GM12873 (cell line): ENCODE measurements at regions not wholly inside any gene's neighbourhood (a gene's known extent, or its start where the extent isn't known, plus 50 kb on each side); places are given as distances from the start of the nearest gene placed in this dataset.

Experiments
- TF ChIP-seq, protein P1 (sequence below): IDR thresholded peaks from 2 replicates; pipeline ENCODE4 v1.5.1; 2012; ENCODE audit warnings: low read depth, mild to moderate bottlenecking, moderate library complexity, low read length, control low read depth; ENCODE audit not compliant: insufficient read depth; ENCODE audit errors: missing control alignments

DNA sequence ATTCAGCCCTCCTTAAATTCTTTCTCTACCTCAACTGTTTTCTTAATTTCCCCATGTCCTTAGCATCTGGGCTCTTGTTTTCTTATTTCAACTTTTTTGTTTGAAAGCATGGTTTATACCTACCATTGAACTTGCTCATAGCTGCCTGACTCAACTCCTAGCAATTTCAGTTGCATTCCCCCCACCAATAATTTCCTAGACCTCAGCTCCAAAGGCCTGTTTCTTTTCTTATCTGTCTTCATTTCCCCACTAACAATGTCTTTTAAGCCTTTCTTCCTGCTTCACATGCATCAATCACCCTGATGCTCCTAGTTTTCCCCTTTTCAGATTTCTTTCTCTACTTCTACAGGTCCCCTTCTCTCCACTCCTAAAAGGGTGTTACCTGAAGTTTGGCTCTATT, 129.7 kb upstream of the PDE4D start:
- TF ChIP-seq, protein P1, sequence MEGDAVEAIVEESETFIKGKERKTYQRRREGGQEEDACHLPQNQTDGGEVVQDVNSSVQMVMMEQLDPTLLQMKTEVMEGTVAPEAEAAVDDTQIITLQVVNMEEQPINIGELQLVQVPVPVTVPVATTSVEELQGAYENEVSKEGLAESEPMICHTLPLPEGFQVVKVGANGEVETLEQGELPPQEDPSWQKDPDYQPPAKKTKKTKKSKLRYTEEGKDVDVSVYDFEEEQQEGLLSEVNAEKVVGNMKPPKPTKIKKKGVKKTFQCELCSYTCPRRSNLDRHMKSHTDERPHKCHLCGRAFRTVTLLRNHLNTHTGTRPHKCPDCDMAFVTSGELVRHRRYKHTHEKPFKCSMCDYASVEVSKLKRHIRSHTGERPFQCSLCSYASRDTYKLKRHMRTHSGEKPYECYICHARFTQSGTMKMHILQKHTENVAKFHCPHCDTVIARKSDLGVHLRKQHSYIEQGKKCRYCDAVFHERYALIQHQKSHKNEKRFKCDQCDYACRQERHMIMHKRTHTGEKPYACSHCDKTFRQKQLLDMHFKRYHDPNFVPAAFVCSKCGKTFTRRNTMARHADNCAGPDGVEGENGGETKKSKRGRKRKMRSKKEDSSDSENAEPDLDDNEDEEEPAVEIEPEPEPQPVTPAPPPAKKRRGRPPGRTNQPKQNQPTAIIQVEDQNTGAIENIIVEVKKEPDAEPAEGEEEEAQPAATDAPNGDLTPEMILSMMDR, result no peak

DNA sequence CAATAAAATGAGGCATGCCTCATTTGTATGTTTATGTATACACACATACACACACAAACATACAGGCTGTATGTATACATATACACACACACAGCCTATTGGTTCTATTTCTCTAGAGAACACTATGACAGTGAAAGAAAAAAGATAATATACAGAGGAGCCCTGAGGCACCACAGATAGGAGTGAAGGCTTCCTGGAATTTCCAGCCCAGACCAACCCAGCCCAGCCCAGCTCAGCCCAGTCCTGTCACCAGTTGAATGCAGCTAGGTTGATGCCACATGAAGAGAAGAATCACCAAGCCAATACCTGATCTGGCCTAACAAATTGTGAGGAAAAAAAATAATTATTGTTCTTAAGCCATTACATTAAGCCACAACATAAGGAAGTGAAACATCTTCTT, 126.9 kb upstream of the PDE4D start:
- TF ChIP-seq, protein P1, result no peak

DNA sequence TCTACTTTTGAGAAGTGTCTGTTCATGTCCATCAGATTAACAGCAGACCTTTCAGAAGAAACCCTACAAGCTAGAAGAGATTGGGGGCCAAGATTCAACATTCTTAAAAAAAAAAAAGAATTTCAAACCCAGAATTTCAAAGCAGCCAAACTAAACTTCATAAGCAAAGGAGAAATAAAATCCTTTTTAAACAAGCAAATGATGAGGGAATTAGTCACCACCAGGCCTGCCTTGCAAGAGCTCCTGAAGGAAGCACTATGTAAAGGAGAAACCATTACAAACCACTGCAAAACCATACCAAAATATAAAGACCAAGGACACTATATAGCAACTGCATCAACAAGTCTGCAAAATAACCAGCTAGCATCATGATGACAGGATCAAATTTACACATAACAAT, 124.6 kb upstream of the PDE4D start:
- TF ChIP-seq, protein P1, result no peak

DNA sequence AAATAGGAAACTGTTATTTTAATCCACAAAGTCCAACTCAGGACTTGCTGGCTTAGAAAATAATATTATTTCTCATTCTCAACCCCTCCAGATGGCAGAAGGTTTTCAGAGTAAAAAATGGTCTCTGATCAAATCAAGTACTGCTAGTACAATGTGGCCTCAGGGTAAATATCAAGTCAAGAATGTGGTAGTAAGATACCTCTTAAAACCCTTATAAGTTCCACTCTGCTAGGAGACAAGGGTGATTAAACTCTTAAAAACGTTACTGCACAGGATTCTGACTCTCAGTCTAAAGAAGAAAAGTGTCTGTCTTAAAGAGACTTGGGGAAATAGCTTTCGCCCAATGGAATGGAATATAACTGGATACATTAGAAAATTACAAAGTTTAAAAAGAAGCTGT, 120.8 kb upstream of the PDE4D start:
- TF ChIP-seq, protein P1, result no peak

DNA sequence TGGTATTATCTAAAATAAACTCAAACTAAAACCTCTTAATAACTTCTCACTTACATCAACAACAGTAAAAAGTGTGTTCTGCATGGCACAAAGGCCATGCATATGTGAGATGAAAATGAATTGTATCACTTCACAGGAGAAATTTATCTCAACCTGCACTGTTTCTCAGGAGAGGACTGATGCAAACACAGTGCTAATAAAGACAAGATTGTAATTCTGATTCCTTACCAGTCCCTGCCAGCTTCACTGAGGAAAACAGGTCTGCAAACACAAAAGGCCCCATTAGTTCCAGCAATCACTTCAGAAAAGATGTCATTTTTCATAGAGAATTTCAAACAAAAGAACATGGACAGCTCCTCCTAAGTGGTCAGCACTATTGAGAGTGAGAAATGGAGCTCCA, 117.3 kb upstream of the PDE4D start:
- TF ChIP-seq, protein P1, result no peak

DNA sequence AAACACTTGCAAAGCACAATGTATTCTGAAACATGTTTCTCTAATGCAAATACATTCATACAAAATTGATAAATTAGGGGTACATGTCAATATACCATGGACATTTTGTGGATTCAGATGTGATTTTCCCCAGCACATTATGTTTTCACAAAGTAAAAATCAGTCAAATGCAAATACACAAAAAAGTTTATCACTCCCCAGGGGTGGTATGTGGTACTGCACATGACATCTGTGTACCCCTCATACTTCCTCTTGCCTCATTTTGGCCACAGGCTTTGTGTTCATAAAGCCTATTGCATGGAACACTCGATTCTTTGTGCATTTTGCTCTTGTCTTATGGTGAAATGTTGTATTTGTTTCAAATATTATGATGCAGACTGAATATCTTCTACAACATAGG, 116.8 kb upstream of the PDE4D start:
- TF ChIP-seq, protein P1, result peak; percentile 48

DNA sequence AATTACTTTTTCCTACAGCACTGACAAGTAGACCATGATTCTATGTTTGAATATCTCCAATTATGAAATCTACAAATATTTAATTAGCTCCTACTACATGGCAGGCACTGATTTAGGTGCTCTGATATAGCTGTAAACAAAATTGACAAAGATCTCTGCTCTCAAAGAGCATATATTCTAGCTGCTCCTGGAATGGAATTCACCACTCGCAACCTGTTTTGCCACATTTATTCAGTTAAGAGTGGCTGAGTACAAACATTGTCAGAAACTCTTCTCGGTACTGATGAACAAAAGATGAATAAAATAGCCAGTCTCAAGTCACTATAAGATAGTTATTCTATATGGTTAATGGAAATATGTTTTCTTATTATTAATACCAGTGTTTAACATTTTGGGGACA, 114.2 kb upstream of the PDE4D start:
- TF ChIP-seq, protein P1, result no peak

DNA sequence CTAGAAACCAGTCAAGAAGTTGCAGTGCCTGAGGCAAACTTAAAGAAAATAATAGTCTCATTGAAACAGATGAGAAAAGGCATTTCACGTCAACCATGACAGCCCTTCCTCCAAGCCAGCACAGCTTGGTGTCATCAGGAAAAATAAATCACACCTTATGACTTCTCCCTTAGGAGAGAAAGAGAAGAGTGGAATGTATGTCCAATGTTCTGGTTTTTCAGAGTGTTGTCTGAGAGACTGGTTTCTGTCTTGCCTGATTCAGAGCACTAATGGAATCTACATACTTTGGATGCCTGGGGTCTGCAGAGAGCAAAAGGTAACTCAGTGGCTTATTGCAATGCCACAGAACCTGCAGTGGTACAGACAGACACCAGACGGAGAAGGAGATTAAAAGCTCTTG, 105.5 kb upstream of the PDE4D start:
- TF ChIP-seq, protein P1, result no peak
